Esophagus squamous epithelium (tissue), 4 donors: ENCODE measurements at regions not wholly inside any gene's neighbourhood (a gene's known extent, or its start where the extent isn't known, plus 50 kb on each side); places are given as distances from the start of the nearest gene placed in this dataset.

Experiments used
- POLR2A ChIP-seq, 4 donors: fragments of 450-650 bp; IDR thresholded peaks; one replicate each; pipeline ENCODE4 v1.6.1; 2017; ENCODE audit warnings: antibody characterized with exemption in 4 of 4, mild to moderate bottlenecking in 4 of 4, moderate library complexity in 3 of 4
- TF ChIP-seq, protein P1 (sequence below), 6 experiments: fragments of 450-650 bp in 4 of 6; fragments of 200-600 bp in 2 of 6; sonication (generic) in 2 of 6; IDR thresholded peaks; one replicate each; pipeline ENCODE4 v1.5.1; 2016 to 2019; ENCODE audit warnings: antibody characterized with exemption in 6 of 6, mild to moderate bottlenecking in 4 of 6, moderate library complexity in 4 of 6

DNA sequence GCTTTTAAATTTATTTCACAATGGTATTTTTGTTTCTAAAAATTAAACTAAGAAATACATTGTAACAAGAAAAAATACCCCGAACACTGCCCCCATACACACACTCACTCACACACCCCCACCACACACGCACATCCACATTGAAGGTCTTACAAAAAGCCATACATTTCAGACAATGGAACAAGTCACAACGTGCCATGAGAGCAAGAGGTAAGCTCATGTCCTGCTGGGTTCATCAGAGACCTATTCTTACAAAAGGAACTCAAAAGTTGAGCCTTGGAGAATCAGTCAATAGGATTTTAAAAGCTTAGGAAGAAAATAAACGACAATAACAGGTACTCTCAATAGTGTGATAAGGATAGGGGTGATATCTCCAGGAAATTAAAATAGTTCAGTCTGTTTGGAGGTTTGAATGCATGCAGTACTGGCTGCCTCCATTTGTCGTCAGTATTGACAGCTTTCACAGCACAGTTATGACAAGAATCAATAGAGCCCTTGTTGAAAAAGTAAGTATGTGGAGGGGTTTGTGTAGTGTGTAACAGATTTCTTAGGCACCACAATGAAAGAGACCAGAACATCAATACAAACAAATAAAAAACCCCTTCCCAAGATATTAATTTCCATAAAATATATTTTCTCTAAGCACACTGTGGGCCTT lies 1826.2 kb upstream of the CDH6 start:
- TF ChIP-seq, protein P1, sequence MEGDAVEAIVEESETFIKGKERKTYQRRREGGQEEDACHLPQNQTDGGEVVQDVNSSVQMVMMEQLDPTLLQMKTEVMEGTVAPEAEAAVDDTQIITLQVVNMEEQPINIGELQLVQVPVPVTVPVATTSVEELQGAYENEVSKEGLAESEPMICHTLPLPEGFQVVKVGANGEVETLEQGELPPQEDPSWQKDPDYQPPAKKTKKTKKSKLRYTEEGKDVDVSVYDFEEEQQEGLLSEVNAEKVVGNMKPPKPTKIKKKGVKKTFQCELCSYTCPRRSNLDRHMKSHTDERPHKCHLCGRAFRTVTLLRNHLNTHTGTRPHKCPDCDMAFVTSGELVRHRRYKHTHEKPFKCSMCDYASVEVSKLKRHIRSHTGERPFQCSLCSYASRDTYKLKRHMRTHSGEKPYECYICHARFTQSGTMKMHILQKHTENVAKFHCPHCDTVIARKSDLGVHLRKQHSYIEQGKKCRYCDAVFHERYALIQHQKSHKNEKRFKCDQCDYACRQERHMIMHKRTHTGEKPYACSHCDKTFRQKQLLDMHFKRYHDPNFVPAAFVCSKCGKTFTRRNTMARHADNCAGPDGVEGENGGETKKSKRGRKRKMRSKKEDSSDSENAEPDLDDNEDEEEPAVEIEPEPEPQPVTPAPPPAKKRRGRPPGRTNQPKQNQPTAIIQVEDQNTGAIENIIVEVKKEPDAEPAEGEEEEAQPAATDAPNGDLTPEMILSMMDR (IDR thresholded peaks at IDR 0.05) = no peak
- TF ChIP-seq POLR2A (IDR thresholded peaks at IDR 0.05) = no peak
